Suprapubic skin (tissue), 4 donors: ENCODE measurements at regions not wholly inside any gene's neighbourhood (a gene's known extent, or its start where the extent isn't known, plus 50 kb on each side); places are given as distances from the start of the nearest gene placed in this dataset.

Experiments used
- CTCF ChIP-seq, 2 donors: fragments of 200-600 bp in 1 of 2; fragments of 450-650 bp in 1 of 2; sonication (generic) in 1 of 2; IDR thresholded peaks; one replicate each; pipeline ENCODE4 v1.5.1; 2016 to 2019; ENCODE audit warnings: antibody characterized with exemption in 2 of 2, mild to moderate bottlenecking in 1 of 2, moderate library complexity in 1 of 2
- EP300 ChIP-seq: sonication (generic); formaldehyde crosslinking; IDR thresholded peaks from one replicate; pipeline ENCODE4 v1.6.1; 2017; ENCODE audit warnings: antibody characterized with exemption
- POLR2A ChIP-seq, 2 donors: fragments of 450-650 bp; IDR thresholded peaks; one replicate each; pipeline ENCODE4 v1.6.1; 2017; ENCODE audit warnings: antibody characterized with exemption in 2 of 2, mild to moderate bottlenecking in 2 of 2, moderate library complexity in 2 of 2
- POLR2AphosphoS5 ChIP-seq, 3 donors: sonication (generic); formaldehyde crosslinking; IDR thresholded peaks; one replicate each; pipeline ENCODE4 v1.6.1; 2017; ENCODE audit warnings: antibody characterized with exemption in 3 of 3

DNA sequence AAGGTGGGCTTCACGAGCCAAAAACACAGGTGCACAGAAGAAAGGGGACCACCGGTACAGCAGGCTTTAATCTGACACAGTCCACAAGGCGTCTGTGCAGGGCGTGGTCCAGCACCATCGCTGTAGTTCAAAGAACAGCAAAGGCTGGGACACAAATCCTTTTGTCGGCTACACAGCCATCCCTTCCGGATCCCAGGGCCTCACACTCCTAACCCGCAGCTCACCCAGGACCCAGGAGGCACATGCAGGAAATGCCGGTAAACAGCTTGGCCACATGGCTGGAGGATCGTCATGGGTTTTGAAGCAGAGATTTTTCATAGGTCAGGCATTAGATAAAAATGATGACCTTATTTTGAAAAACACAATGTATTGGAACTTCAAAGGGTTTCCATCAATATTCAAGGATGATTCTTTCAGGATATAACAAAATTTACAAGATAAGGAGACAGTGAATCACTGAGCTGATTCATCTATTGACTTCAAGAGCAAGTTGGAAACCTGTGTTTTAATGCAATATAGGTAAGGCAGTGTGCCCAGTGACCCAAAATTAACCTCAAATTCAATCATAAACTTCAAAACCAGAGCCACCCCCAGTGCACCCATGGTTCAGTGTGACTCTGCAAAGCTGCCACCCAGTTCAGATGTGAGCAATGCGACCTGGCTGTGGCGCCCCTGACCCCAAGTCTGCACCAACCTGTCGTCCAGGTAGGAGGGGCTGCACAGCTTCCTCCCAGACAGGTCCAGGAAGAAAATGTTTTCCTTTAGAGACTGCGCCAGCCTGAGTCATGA, 74.4 kb downstream of the TMEM18 start:
- no peak for TF ChIP-seq CTCF (IDR thresholded peaks at IDR 0.05)
- TF ChIP-seq POLR2A (IDR thresholded peaks at IDR 0.05): no peak
- no peak for TF ChIP-seq EP300
- TF ChIP-seq POLR2AphosphoS5 (IDR thresholded peaks at IDR 0.05): no peak
